HG03354 (cell line): ENCODE measurements at regions not wholly inside any gene's neighbourhood (a gene's known extent, or its start where the extent isn't known, plus 50 kb on each side); places are given as distances from the start of the nearest gene placed in this dataset.

Experiments
- ATAC-seq: cut with Tn5 transposase; IDR thresholded peaks from one replicate; pipeline ENCODE4 v1.9.1; 2021; ENCODE audit warnings: mild to moderate bottlenecking; ENCODE audit not compliant: unreplicated experiment, poor library complexity, severe bottlenecking

GRCh38 chr7:7108931-7109330 is 73.4 kb upstream of the C1GALT1 start:
- no peak for ATAC-seq

- ATAC-seq = no peak
Observed at GRCh38 chr7:7109934-7110333, 72.4 kb upstream of the C1GALT1 start.

DNA sequence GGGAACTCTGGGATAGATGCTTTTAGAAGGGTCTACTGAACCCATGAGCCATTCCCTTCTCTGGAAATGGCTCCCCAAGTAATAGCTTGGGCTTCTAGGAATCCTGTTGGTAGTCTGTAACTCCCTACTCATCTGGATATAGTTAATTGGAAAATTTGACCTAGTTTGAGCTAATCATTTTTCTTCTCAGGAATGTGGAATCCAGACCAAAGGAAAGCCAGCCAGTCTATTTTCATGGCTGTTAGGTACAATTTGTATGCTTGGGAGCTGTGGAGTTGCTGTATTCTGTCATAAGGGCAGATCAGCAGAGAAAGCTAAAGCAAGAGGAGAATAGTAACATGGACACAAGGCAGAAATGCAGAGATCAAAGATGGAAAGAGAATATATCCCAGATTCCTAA is 71.6 kb upstream of the C1GALT1 start:
- no peak for ATAC-seq

GRCh38 chr7:7112868-7113267 is 69.5 kb upstream of the C1GALT1 start:
- ATAC-seq = no peak

- ATAC-seq = no peak
Observed at GRCh38 chr7:7114575-7115291, 67.6 kb upstream of the C1GALT1 start.

DNA sequence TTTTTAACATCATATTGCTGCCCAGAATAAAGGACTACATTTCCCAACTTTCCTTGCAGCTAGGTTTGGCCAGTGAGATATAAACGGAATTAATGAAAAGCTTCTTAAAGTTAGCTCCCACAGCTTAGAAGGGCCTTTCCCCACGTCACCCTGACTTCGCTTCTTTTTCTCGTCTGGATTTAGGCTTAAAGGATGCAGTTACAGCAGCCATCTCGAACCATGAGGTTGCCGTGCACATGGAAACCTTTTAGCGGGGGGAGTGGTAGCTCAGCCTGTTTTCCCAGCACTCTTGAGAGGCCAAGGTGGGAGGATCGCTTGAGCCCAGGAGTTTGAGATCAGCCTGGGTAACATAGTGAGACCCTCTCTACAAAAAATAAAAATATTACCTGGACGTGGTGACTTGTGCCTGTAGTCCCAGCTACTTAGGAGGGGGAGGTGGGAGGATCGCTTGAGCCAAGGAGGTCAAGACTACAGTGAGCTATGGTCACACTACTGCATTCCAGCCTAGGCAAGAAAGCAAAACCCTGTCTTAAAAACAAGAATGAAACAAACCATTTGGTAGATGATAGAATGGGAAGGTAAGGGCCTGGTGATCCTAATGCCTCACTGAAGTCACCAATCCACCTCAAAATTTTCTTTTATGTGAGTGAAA is 64.3 kb upstream of the C1GALT1 start:
- ATAC-seq = no peak

GRCh38 chr7:7118822-7119221 is 63.5 kb upstream of the C1GALT1 start:
- no peak for ATAC-seq

- ATAC-seq = no peak
Observed at GRCh38 chr7:7119729-7120128, 62.6 kb upstream of the C1GALT1 start.

DNA sequence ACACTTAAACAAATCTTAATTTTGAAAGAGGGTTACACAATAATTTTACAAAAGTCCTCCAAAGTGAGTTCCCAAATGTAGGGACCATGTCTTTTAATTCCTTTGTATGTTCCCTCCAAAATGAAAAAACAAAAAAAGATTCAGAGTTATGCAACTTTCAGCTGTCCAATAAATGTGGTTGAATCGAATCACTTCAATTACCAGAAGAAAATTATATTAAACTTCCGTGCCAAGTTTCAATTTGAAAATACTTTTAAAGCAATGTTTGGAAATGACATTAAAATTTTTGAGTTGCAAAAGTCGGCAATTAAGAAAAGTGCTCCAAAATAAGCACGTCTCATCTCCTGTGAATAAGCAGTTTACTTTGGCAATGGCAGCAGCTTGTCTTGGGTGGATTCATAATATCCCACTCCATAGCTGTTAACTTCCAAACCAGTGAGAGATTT is 60.3 kb upstream of the C1GALT1 start:
- ATAC-seq = no peak

GRCh38 chr7:7122701-7123281 is 59.6 kb upstream of the C1GALT1 start:
- ATAC-seq = no peak

DNA sequence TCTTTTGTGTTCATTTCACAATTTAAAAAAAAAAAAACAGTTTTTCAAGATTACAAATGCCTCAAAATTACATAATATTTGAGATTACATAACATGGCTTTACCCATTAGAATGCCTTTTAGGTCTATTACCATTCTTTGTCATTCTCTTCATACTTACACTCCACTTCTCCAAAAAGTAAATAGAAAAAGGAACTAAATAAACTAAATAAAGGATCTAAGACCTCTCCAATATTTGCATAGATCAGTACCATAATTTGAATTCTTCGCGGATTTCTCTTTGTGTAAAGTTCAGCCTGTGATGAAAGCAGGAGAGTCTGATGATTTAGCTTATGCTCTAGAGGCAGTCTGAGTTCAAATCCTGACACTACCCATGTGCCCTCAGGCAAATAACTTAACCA is 56.4 kb upstream of the C1GALT1 start:
- no peak for ATAC-seq

DNA sequence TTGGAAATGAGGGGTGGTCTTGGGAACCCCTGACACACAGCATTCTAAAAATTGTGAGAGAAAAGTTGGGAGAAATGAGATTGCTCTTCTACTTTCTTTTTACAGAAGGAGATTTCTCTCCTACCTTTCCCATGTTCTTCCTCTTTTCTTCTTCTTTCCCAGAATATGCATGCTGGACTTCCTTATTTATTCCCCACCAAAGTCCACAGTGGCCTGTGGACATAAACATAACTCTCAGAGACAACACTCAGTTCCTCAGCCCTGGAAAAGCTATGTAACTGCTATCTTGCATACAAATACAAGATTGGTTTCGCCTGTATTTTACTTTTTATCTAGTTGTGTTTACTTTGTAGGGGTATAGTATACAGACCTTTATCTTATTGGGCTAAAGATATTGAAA is 54.6 kb upstream of the C1GALT1 start:
- ATAC-seq = no peak

DNA sequence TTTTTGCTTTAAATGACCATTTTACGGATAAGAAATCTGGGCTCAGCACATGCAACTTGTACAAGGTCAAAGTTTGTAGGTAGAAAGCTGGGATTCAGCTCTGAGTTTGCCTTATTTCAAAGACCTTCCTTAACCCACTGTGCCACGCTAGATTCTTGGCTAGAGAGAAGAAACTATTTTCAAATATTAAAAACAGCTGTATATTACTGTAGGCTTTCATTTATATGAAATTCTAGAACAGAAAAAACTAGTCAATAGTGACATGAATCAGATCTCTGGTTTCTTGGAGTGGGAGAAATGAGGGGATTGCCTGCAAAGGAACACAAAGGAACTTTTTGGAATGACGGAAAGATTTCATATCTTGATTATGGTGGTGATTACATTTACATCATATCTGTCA is 53.0 kb upstream of the C1GALT1 start:
- ATAC-seq = no peak

GRCh38 chr7:7131273-7131672 is 51.1 kb upstream of the C1GALT1 start:
- ATAC-seq = no peak
